ENCODE measurements at regions not wholly inside any gene's neighbourhood (a gene's known extent, or its start where the extent isn't known, plus 50 kb on each side); places are given as distances from the start of the nearest gene placed in this dataset.
"Not testable (repeated sequence)": the region's sequence is repeated elsewhere in the genome, so short reads cannot be mapped to it uniquely, and the experiment has no call there.

- Histone ChIP-seq H3K4me1 (ENCODE audit: insufficient read depth, low read length) (peaks cover 5% of the 10 kb centered on the region), H3K4me3 (ENCODE audit: low read length) (no peak overlapping the region), H3K36me3 (ENCODE audit: insufficient read depth, low read length) (no peaks in the 10 kb centered on the region), H3K27me3 (ENCODE audit: control insufficient read depth in 1 of 2, insufficient read depth in 2 of 2, low read length in 2 of 2) (no peaks in the 10 kb centered on the region), H3K27ac (ENCODE audit: low read depth in 1 of 2, low read length in 2 of 2) (no peak overlapping the region), H3K9me3 (ENCODE audit: control insufficient read depth in 1 of 2, insufficient read depth in 1 of 2, low read length in 2 of 2) (no peaks in the 10 kb centered on the region)
- Mint-ChIP-seq H3K27ac (no peak overlapping the region), H3K4me1 (ENCODE audit: low read depth) (peaks cover 5% of the 10 kb centered on the region), H3K4me3 (no peak overlapping the region), H3K27me3 (no peaks in the 10 kb centered on the region), H3K36me3 (ENCODE audit: low read depth) (no peaks in the 10 kb centered on the region), H3K9me3 (no peaks in the 10 kb centered on the region)
- intact Hi-C loops (cut with DNase I, micrococcal nuclease): no loop called here
- POLR2A ChIA-PET: no interaction called here
- TF ChIP-seq CTCF (IDR thresholded peaks at IDR 0.05): no peak
- DNase-seq (no peak), ATAC-seq (ENCODE audit: poor library complexity) (no peak)
- CTCF ChIA-PET: no interaction called here
Observed at GRCh38 chr18:59848002-59848401, 51.8 kb upstream of the PMAIP1 start.

GRCh38 chr18:59847491-59847846, 52.3 kb upstream of the PMAIP1 start:
- H3K4me1 Mint-ChIP-seq (ENCODE audit: low read depth); H3K4me3 ChIP-seq (ENCODE audit: low read length); H3K9me3 ChIP-seq (ENCODE audit: control insufficient read depth in 1 of 2, insufficient read depth in 1 of 2, low read length in 2 of 2); CTCF ChIA-PET; H3K4me3 Mint-ChIP-seq; H3K36me3 ChIP-seq (ENCODE audit: insufficient read depth, low read length); POLR2A ChIA-PET; H3K9me3 Mint-ChIP-seq; H3K4me1 ChIP-seq (ENCODE audit: insufficient read depth, low read length); intact Hi-C loops (cut with DNase I, micrococcal nuclease); H3K27me3 ChIP-seq (ENCODE audit: control insufficient read depth in 1 of 2, insufficient read depth in 2 of 2, low read length in 2 of 2); DNase-seq; H3K27ac Mint-ChIP-seq; ATAC-seq (ENCODE audit: poor library complexity); H3K27ac ChIP-seq (ENCODE audit: low read depth in 1 of 2, low read length in 2 of 2); H3K36me3 Mint-ChIP-seq (ENCODE audit: low read depth); H3K27me3 Mint-ChIP-seq: not testable (repeated sequence)

- H3K9me3 ChIP-seq (ENCODE audit: control insufficient read depth in 1 of 2, insufficient read depth in 1 of 2, low read length in 2 of 2): no peaks in the 10 kb centered on the region
- H3K27ac Mint-ChIP-seq: no peak overlapping the region
Observed at GRCh38 chr18:59846814-59847490, 52.8 kb upstream of the PMAIP1 start.

More at GRCh38 chr18:59846814-59847490, 52.8 kb upstream of the PMAIP1 start:
- Mint-ChIP-seq H3K9me3 (no peaks in the 10 kb centered on the region), H3K36me3 (ENCODE audit: low read depth) (no peaks in the 10 kb centered on the region), H3K27me3 (no peaks in the 10 kb centered on the region), H3K4me3 (no peak overlapping the region), H3K4me1 (ENCODE audit: low read depth) (peaks cover 5% of the 10 kb centered on the region)
- H3K4me1 ChIP-seq (ENCODE audit: insufficient read depth, low read length): peaks cover 5% of the 10 kb centered on the region
- no peak for ATAC-seq (ENCODE audit: poor library complexity)
- POLR2A ChIA-PET: no interaction called here
- H3K36me3 ChIP-seq (ENCODE audit: insufficient read depth, low read length): no peaks in the 10 kb centered on the region
- DNase-seq: peak in 2 of 14 experiments; percentile 13 to 32
- no peak overlapping the region for H3K27ac ChIP-seq (ENCODE audit: low read depth in 1 of 2, low read length in 2 of 2)
- intact Hi-C loops (cut with DNase I, micrococcal nuclease): no loop called here
- no peak overlapping the region for H3K4me3 ChIP-seq (ENCODE audit: low read length)
- no peaks in the 10 kb centered on the region for H3K27me3 ChIP-seq (ENCODE audit: control insufficient read depth in 1 of 2, insufficient read depth in 2 of 2, low read length in 2 of 2)
- CTCF ChIA-PET: no interaction called here
- no peak for TF ChIP-seq CTCF (IDR thresholded peaks at IDR 0.05)

All from CD4-positive, alpha-beta T cell (primary cell).